Neural cell (in vitro differentiated cells): ENCODE measurements at regions not wholly inside any gene's neighbourhood (a gene's known extent, or its start where the extent isn't known, plus 50 kb on each side); places are given as distances from the start of the nearest gene placed in this dataset.

ENCODE experiments used
- H2AFZ ChIP-seq: fragments of 200-600, 300-800 bp; sonication (generic), shearing (Covaris generic); 2 replicates; pipeline ENCODE4 v1.6.0; 2014; ENCODE audit warnings: low read depth, mild to moderate bottlenecking, antibody characterized with exemption, low read length, moderate library complexity
- H3F3A ChIP-seq: fragments of 200-600 bp; shearing (Covaris generic); 2 replicates; pipeline ENCODE4 v1.6.1; 2016; ENCODE audit warnings: mild to moderate bottlenecking, moderate library complexity, mixed read lengths, antibody characterized with exemption, low read length; ENCODE audit not compliant: insufficient read depth, poor library complexity, severe bottlenecking
- H3K27ac ChIP-seq: fragments of 200-600, 300-800 bp; sonication (generic), shearing (Covaris generic); 2 replicates; pipeline ENCODE4 v1.5.1; 2014; ENCODE audit warnings: mild to moderate bottlenecking, low read length, moderate library complexity
- H3K27me3 ChIP-seq: fragments of 300-800, 200-600 bp; sonication (generic), shearing (Covaris generic); 2 replicates; pipeline ENCODE4 v1.6.0; 2014; ENCODE audit warnings: mild to moderate bottlenecking, low read depth, low read length, moderate library complexity; ENCODE audit not compliant: insufficient read depth
- H3K36me3 ChIP-seq: fragments of 300-800, 200-600 bp; sonication (generic), shearing (Covaris generic); 2 replicates; pipeline ENCODE4 v1.5.1; 2014; ENCODE audit warnings: mild to moderate bottlenecking, antibody characterized with exemption, low read length, moderate library complexity; ENCODE audit not compliant: insufficient read depth
- H3K4me2 ChIP-seq: fragments of 300-800, 200-600 bp; sonication (generic), shearing (Covaris generic); 2 replicates; pipeline ENCODE4 v1.6.0; 2014; ENCODE audit warnings: mild to moderate bottlenecking, low read length
- H3K4me3 ChIP-seq: fragments of 300-800, 200-600 bp; sonication (generic), shearing (Covaris generic); 2 replicates; pipeline ENCODE4 v1.5.1; 2014; ENCODE audit warnings: mild to moderate bottlenecking, low read length, moderate library complexity
- H3K79me2 ChIP-seq: fragments of 200-600 bp; shearing (Covaris generic); replicated peaks from 2 replicates; pipeline ENCODE4 v1.6.0; 2014; ENCODE audit warnings: mild to moderate bottlenecking, low read length, moderate library complexity; ENCODE audit not compliant: insufficient read depth
- H3K9ac ChIP-seq: fragments of 300-800, 200-600 bp; sonication (generic), shearing (Covaris generic); 2 replicates; pipeline ENCODE4 v1.6.1; 2016; ENCODE audit warnings: mild to moderate bottlenecking, low read length, mixed read lengths
- H3K9me2 ChIP-seq: fragments of 200-600 bp; shearing (Covaris generic); 2 replicates; pipeline ENCODE4 v1.6.1; 2016; ENCODE audit warnings: mild to moderate bottlenecking, low read length, mixed read lengths; ENCODE audit not compliant: insufficient read depth
- H3K9me3 ChIP-seq: fragments of 200-600, 300-800 bp; sonication (generic), shearing (Covaris generic); 2 replicates; pipeline ENCODE4 v1.6.1; 2016; ENCODE audit warnings: mild to moderate bottlenecking, mixed run types, low read length, moderate library complexity, mixed read lengths
- H4K20me1 ChIP-seq: fragments of 200-600 bp; shearing (Covaris generic); 2 replicates; pipeline ENCODE4 v1.6.1; 2016; ENCODE audit warnings: mild to moderate bottlenecking, mixed run types; ENCODE audit not compliant: insufficient read depth
- CTCF ChIP-seq: fragments of 450-650 bp; IDR thresholded peaks from 2 replicates; pipeline ENCODE4 v1.5.1; 2014; ENCODE audit warnings: antibody characterized with exemption, mild to moderate bottlenecking, moderate library complexity; ENCODE audit not compliant: poor library complexity, severe bottlenecking
- EP300 ChIP-seq: fragments of 450-650 bp; conservative IDR thresholded peaks from 2 replicates; pipeline ENCODE4 v1.6.1; 2014; ENCODE audit warnings: antibody characterized with exemption, mild to moderate bottlenecking, moderate library complexity; ENCODE audit not compliant: poor library complexity, severe bottlenecking
- EZH2 ChIP-seq: fragments of 200-600, 300-800 bp; shearing (Covaris generic), sonication (generic); IDR thresholded peaks from 2 replicates; pipeline ENCODE4 v1.6.1; 2014; ENCODE audit warnings: antibody characterized with exemption, low read length, borderline replicate concordance, mild to moderate bottlenecking; ENCODE audit not compliant: insufficient read depth, poor library complexity, severe bottlenecking
- MXI1 ChIP-seq: fragments of 450-650 bp; conservative IDR thresholded peaks from 2 replicates; pipeline ENCODE4 v1.6.1; 2014; ENCODE audit warnings: antibody characterized with exemption, mild to moderate bottlenecking; ENCODE audit not compliant: poor library complexity, severe bottlenecking
- POLR2AphosphoS5 ChIP-seq: IDR thresholded peaks from 2 replicates; pipeline ENCODE4 v1.6.1; 2012
- RAD21 ChIP-seq: fragments of 450-650 bp; conservative IDR thresholded peaks from 2 replicates; pipeline ENCODE4 v1.6.1; 2014; ENCODE audit warnings: antibody characterized with exemption, mild to moderate bottlenecking, moderate library complexity
- REST ChIP-seq: IDR thresholded peaks from 2 replicates; pipeline ENCODE4 v1.6.1; 2012; ENCODE audit warnings: borderline replicate concordance
- SMC3 ChIP-seq: fragments of 450-650 bp; conservative IDR thresholded peaks from 2 replicates; pipeline ENCODE4 v1.6.1; 2014; ENCODE audit warnings: antibody characterized with exemption, mild to moderate bottlenecking, moderate library complexity; ENCODE audit not compliant: poor library complexity
- TAF1 ChIP-seq: IDR thresholded peaks from 2 replicates; pipeline ENCODE4 v1.6.1; 2012; ENCODE audit warnings: low read depth

GRCh38 chr18:67957684-67958083 is 441.2 kb upstream of the DSEL start:
- Histone ChIP-seq H3K36me3 (no peaks in the 10 kb centered on the region), H3K79me2 (no peaks in the 10 kb centered on the region), H3K27ac (no peak overlapping the region), H3K9me3 (no peaks in the 10 kb centered on the region), H3K9me2 (no peaks in the 10 kb centered on the region), H2AFZ (no peak overlapping the region), H3K4me3 (no peak overlapping the region), H3K4me2 (no peak overlapping the region), H3F3A (no peaks in the 10 kb centered on the region), H3K27me3 (no peaks in the 10 kb centered on the region), H4K20me1 (no peaks in the 10 kb centered on the region), H3K9ac (no peak overlapping the region)
- TF ChIP-seq EZH2 (no peak), TAF1 (no peak), MXI1 (no peak), SMC3 (no peak), CTCF (no peak), POLR2AphosphoS5 (no peak), EP300 (no peak), REST (no peak), RAD21 (no peak)

- Histone ChIP-seq H3K27me3 (no peaks in the 10 kb centered on the region), H3K79me2 (no peaks in the 10 kb centered on the region), H3K4me3 (no peak overlapping the region), H3K4me2 (no peak overlapping the region), H3F3A (no peaks in the 10 kb centered on the region), H3K9me3 (no peaks in the 10 kb centered on the region), H2AFZ (no peak overlapping the region), H3K36me3 (no peaks in the 10 kb centered on the region), H3K27ac (no peak overlapping the region), H4K20me1 (no peaks in the 10 kb centered on the region), H3K9ac (no peak overlapping the region), H3K9me2 (no peaks in the 10 kb centered on the region)
- TF ChIP-seq TAF1 (no peak), RAD21 (no peak), CTCF (no peak), MXI1 (no peak), EP300 (no peak), POLR2AphosphoS5 (no peak), SMC3 (no peak), EZH2 (no peak), REST (no peak)
These were observed 438.1 kb upstream of the DSEL start for GRCh38 chr18:67954594-67954993.
